ENCODE measurements at regions not wholly inside any gene's neighbourhood (a gene's known extent, or its start where the extent isn't known, plus 50 kb on each side); places are given as distances from the start of the nearest gene placed in this dataset.

DNA sequence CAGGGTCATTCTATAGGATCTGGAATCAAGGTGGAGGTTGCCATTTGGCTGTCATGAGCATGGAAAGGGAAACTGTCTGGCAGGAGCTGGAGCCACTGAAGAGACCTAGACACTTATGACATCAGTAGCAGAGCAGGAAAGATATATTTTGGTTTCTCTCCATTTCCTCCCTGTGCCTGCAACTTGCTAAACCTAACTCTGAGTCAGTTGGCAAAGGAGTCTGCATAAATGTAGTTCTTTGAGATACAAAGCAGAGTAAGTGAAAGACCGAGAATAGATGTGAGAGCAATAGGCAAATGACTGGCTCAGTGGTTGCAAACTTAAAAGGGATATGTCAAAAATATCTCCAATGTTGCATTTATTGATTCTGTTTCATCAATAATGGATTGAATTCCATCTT lies 757.7 kb downstream of the KCNJ3 start:
- Histone ChIP-seq H2AFZ (peak overlapping the region; percentile 40; the same call in 1 of the 2 replicates), H3K4me2 (no peak overlapping the region), H3K27me3 (ENCODE audit: insufficient read depth) (no peaks in the 10 kb centered on the region), H4K20me1 (replicated peaks; ENCODE audit: insufficient read depth) (no peaks in the 10 kb centered on the region), H3K36me3 (ENCODE audit: insufficient read depth) (no peaks in the 10 kb centered on the region), H3K9me2 (ENCODE audit: insufficient read depth) (no peaks in the 10 kb centered on the region), H3K79me2 (replicated peaks; ENCODE audit: insufficient read depth) (no peaks in the 10 kb centered on the region), H3K4me1 (ENCODE audit: insufficient read depth) (0 out of 2 replicates have a peak, but pooled peaks cover 4% of the 10 kb centered on the region), H3F3A (replicated peaks; ENCODE audit: low read depth) (no peaks in the 10 kb centered on the region), H3K27ac (ENCODE audit: low read depth) (no peak overlapping the region), H3K4me3 (no peak overlapping the region)
- no peaks in the 10 kb centered on the region for H3K9me3 Mint-ChIP-seq
- H3K27me3 Mint-ChIP-seq (ENCODE audit: insufficient read depth, low read depth, poor library complexity), result no peaks in the 10 kb centered on the region
- no peak overlapping the region for H3K27ac Mint-ChIP-seq
- DNase-seq (ENCODE audit: low spot score) (peak; percentile 6), ATAC-seq (no peak)
- TF ChIP-seq, protein P1, sequence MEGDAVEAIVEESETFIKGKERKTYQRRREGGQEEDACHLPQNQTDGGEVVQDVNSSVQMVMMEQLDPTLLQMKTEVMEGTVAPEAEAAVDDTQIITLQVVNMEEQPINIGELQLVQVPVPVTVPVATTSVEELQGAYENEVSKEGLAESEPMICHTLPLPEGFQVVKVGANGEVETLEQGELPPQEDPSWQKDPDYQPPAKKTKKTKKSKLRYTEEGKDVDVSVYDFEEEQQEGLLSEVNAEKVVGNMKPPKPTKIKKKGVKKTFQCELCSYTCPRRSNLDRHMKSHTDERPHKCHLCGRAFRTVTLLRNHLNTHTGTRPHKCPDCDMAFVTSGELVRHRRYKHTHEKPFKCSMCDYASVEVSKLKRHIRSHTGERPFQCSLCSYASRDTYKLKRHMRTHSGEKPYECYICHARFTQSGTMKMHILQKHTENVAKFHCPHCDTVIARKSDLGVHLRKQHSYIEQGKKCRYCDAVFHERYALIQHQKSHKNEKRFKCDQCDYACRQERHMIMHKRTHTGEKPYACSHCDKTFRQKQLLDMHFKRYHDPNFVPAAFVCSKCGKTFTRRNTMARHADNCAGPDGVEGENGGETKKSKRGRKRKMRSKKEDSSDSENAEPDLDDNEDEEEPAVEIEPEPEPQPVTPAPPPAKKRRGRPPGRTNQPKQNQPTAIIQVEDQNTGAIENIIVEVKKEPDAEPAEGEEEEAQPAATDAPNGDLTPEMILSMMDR (conservative IDR thresholded peaks at IDR 0.05; ENCODE audit: low read depth in 2 of 2), result no peak
- no peak for TF ChIP-seq POLR2AphosphoS5 (IDR thresholded peaks at IDR 0.05; ENCODE audit: low read depth)
- TF ChIP-seq, protein P2, sequence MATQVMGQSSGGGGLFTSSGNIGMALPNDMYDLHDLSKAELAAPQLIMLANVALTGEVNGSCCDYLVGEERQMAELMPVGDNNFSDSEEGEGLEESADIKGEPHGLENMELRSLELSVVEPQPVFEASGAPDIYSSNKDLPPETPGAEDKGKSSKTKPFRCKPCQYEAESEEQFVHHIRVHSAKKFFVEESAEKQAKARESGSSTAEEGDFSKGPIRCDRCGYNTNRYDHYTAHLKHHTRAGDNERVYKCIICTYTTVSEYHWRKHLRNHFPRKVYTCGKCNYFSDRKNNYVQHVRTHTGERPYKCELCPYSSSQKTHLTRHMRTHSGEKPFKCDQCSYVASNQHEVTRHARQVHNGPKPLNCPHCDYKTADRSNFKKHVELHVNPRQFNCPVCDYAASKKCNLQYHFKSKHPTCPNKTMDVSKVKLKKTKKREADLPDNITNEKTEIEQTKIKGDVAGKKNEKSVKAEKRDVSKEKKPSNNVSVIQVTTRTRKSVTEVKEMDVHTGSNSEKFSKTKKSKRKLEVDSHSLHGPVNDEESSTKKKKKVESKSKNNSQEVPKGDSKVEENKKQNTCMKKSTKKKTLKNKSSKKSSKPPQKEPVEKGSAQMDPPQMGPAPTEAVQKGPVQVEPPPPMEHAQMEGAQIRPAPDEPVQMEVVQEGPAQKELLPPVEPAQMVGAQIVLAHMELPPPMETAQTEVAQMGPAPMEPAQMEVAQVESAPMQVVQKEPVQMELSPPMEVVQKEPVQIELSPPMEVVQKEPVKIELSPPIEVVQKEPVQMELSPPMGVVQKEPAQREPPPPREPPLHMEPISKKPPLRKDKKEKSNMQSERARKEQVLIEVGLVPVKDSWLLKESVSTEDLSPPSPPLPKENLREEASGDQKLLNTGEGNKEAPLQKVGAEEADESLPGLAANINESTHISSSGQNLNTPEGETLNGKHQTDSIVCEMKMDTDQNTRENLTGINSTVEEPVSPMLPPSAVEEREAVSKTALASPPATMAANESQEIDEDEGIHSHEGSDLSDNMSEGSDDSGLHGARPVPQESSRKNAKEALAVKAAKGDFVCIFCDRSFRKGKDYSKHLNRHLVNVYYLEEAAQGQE (IDR thresholded peaks at IDR 0.05; ENCODE audit: unreplicated experiment), result no peak
- TF ChIP-seq EZH2phosphoT487 (IDR thresholded peaks at IDR 0.05; ENCODE audit: unreplicated experiment), result no peak
- no peak for TF ChIP-seq NANOG (IDR thresholded peaks at IDR 0.05; ENCODE audit: borderline replicate concordance)
- TF ChIP-seq, protein P3, sequence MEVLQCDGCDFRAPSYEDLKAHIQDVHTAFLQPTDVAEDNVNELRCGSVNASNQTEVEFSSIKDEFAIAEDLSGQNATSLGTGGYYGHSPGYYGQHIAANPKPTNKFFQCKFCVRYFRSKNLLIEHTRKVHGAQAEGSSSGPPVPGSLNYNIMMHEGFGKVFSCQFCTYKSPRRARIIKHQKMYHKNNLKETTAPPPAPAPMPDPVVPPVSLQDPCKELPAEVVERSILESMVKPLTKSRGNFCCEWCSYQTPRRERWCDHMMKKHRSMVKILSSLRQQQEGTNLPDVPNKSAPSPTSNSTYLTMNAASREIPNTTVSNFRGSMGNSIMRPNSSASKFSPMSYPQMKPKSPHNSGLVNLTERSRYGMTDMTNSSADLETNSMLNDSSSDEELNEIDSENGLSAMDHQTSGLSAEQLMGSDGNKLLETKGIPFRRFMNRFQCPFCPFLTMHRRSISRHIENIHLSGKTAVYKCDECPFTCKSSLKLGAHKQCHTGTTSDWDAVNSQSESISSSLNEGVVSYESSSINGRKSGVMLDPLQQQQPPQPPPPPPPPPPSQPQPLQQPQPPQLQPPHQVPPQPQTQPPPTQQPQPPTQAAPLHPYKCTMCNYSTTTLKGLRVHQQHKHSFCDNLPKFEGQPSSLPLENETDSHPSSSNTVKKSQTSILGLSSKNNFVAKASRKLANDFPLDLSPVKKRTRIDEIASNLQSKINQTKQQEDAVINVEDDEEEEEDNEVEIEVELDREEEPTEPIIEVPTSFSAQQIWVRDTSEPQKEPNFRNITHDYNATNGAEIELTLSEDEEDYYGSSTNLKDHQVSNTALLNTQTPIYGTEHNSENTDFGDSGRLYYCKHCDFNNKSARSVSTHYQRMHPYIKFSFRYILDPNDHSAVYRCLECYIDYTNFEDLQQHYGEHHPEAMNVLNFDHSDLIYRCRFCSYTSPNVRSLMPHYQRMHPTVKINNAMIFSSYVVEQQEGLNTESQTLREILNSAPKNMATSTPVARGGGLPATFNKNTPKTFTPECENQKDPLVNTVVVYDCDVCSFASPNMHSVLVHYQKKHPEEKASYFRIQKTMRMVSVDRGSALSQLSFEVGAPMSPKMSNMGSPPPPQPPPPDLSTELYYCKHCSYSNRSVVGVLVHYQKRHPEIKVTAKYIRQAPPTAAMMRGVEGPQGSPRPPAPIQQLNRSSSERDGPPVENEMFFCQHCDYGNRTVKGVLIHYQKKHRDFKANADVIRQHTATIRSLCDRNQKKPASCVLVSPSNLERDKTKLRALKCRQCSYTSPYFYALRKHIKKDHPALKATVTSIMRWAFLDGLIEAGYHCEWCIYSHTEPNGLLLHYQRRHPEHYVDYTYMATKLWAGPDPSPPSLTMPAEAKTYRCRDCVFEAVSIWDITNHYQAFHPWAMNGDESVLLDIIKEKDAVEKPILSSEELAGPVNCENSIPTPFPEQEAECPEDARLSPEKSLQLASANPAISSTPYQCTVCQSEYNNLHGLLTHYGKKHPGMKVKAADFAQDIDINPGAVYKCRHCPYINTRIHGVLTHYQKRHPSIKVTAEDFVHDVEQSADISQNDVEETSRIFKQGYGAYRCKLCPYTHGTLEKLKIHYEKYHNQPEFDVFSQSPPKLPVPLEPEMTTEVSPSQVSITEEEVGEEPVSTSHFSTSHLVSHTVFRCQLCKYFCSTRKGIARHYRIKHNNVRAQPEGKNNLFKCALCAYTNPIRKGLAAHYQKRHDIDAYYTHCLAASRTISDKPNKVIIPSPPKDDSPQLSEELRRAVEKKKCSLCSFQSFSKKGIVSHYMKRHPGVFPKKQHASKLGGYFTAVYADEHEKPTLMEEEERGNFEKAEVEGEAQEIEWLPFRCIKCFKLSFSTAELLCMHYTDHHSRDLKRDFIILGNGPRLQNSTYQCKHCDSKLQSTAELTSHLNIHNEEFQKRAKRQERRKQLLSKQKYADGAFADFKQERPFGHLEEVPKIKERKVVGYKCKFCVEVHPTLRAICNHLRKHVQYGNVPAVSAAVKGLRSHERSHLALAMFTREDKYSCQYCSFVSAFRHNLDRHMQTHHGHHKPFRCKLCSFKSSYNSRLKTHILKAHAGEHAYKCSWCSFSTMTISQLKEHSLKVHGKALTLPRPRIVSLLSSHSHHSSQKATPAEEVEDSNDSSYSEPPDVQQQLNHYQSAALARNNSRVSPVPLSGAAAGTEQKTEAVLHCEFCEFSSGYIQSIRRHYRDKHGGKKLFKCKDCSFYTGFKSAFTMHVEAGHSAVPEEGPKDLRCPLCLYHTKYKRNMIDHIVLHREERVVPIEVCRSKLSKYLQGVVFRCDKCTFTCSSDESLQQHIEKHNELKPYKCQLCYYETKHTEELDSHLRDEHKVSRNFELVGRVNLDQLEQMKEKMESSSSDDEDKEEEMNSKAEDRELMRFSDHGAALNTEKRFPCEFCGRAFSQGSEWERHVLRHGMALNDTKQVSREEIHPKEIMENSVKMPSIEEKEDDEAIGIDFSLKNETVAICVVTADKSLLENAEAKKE (CRISPR knock-in tag; IDR thresholded peaks at IDR 0.05), result no peak
- no peak for TF ChIP-seq ZNF114 (CRISPR knock-in tag; IDR thresholded peaks at IDR 0.05)
- no peak for TF ChIP-seq ZNF331 (CRISPR knock-in tag; IDR thresholded peaks at IDR 0.05; ENCODE audit: low read depth)
- no peak for TF ChIP-seq STAT1 (IDR thresholded peaks at IDR 0.05; ENCODE audit: unreplicated experiment)
- no peak for TF ChIP-seq JUNB (IDR thresholded peaks at IDR 0.05; ENCODE audit: unreplicated experiment)
- TF ChIP-seq CREB1 (CRISPR knock-in tag; IDR thresholded peaks at IDR 0.05; ENCODE audit: low read depth), result no peak
- TF ChIP-seq, protein P4, sequence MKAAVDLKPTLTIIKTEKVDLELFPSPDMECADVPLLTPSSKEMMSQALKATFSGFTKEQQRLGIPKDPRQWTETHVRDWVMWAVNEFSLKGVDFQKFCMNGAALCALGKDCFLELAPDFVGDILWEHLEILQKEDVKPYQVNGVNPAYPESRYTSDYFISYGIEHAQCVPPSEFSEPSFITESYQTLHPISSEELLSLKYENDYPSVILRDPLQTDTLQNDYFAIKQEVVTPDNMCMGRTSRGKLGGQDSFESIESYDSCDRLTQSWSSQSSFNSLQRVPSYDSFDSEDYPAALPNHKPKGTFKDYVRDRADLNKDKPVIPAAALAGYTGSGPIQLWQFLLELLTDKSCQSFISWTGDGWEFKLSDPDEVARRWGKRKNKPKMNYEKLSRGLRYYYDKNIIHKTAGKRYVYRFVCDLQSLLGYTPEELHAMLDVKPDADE (IDR thresholded peaks at IDR 0.05), result no peak
- no peak for TF ChIP-seq EZH2 (IDR thresholded peaks at IDR 0.05; ENCODE audit: low read depth, unreplicated experiment)
- no peaks in the 10 kb centered on the region for H3K36me3 Mint-ChIP-seq (ENCODE audit: low read depth)
- no peak overlapping the region for H3K4me3 Mint-ChIP-seq
- peaks cover 11% of the 10 kb centered on the region; the same call in 2 of the 3 replicates for H3K4me1 Mint-ChIP-seq

Data from GM23338 (cell line).